ENCODE measurements at regions not wholly inside any gene's neighbourhood (a gene's known extent, or its start where the extent isn't known, plus 50 kb on each side); places are given as distances from the start of the nearest gene placed in this dataset.

DNA sequence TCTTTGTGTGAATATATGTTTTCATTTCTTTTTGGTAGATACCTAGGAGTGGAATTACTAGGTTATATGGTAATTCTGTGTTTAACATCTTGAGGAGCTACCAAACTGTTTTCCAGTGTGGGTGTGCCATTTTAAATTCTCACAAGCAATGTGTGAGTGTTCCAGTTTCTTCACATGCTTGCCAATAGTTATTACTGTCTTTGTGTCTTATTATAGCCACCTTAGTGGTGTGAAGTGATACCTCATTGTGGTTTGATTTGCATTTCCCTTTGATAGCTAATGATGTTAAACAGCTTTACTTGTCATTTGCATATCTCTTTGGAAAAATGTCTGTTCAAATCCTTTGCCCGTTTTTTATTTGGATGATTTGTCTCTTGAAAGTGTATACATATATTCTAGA lies 513.0 kb downstream of the TMEM38B start:
- TF ChIP-seq, protein P1, sequence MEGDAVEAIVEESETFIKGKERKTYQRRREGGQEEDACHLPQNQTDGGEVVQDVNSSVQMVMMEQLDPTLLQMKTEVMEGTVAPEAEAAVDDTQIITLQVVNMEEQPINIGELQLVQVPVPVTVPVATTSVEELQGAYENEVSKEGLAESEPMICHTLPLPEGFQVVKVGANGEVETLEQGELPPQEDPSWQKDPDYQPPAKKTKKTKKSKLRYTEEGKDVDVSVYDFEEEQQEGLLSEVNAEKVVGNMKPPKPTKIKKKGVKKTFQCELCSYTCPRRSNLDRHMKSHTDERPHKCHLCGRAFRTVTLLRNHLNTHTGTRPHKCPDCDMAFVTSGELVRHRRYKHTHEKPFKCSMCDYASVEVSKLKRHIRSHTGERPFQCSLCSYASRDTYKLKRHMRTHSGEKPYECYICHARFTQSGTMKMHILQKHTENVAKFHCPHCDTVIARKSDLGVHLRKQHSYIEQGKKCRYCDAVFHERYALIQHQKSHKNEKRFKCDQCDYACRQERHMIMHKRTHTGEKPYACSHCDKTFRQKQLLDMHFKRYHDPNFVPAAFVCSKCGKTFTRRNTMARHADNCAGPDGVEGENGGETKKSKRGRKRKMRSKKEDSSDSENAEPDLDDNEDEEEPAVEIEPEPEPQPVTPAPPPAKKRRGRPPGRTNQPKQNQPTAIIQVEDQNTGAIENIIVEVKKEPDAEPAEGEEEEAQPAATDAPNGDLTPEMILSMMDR (IDR thresholded peaks at IDR 0.05) = no peak
- TF ChIP-seq EP300 (IDR thresholded peaks at IDR 0.05) (no peak), POLR2A (IDR thresholded peaks at IDR 0.05) (no peak)
